K562 (cell line): ENCODE measurements at regions not wholly inside any gene's neighbourhood (a gene's known extent, or its start where the extent isn't known, plus 50 kb on each side); places are given as distances from the start of the nearest gene placed in this dataset.

Experiments
- AFF1 ChIP-seq, 2 experiments: fragments of 450-650 bp; IDR thresholded peaks; 2 replicates each; pipeline ENCODE4 v1.6.1; 2018; ENCODE audit warnings: mild to moderate bottlenecking in 2 of 2, low read depth in 1 of 2; ENCODE audit not compliant: partially characterized antibody in 2 of 2
- ATF3 ChIP-seq, 2 experiments: fragments of 450-650 bp in 1 of 2; sonication (generic) in 1 of 2; formaldehyde crosslinking in 1 of 2; IDR thresholded peaks in 1 of 2; conservative IDR thresholded peaks in 1 of 2; 2 replicates each; pipeline versions ENCODE4 v1.6.1 to v1.8.1; 2016 to 2023; ENCODE audit warnings: mild to moderate bottlenecking in 2 of 2, moderate library complexity in 2 of 2, inconsistent platforms in 1 of 2, missing genetic modification reagents in 1 of 2
- BCLAF1 ChIP-seq, 2 experiments: fragments of 450-650 bp in 1 of 2; IDR thresholded peaks; 2 replicates each; pipeline ENCODE4 v1.6.1; 2011 to 2017; ENCODE audit warnings: low read depth in 2 of 2, antibody characterized with exemption in 1 of 2, borderline replicate concordance in 1 of 2, low read length in 1 of 2, mild to moderate bottlenecking in 1 of 2, mixed read lengths in 1 of 2; ENCODE audit not compliant: control insufficient read depth in 1 of 2
- BRCA1 ChIP-seq, 2 experiments: fragments of 450-650 bp in 1 of 2; sonication (generic) in 1 of 2; formaldehyde crosslinking in 1 of 2; IDR thresholded peaks; 2 replicates each; pipeline versions ENCODE4 v1.5.0 to v1.6.1; 2017 to 2020; ENCODE audit warnings: mild to moderate bottlenecking in 1 of 2, missing genetic modification reagents in 1 of 2
- ETV6 ChIP-seq, 3 experiments: fragments of 150-350 bp in 1 of 3; sonication (generic) in 1 of 3; formaldehyde crosslinking in 1 of 3; IDR thresholded peaks; 2 replicates each; pipeline versions ENCODE4 v1.6.1 to v1.8.0; 2014 to 2022; ENCODE audit warnings: borderline replicate concordance in 2 of 3, low read depth in 2 of 3, antibody characterized with exemption in 1 of 3, low read length in 1 of 3, mild to moderate bottlenecking in 1 of 3, missing genetic modification reagents in 1 of 3
- FOS ChIP-seq: IDR thresholded peaks from 3 replicates; pipeline ENCODE4 v1.6.1; 2011; ENCODE audit not compliant: insufficient read length; ENCODE audit errors: extremely low read depth
- FOXJ3 ChIP-seq: sonication (generic); formaldehyde crosslinking; IDR thresholded peaks from 2 replicates; pipeline ENCODE4 v1.4.0; 2020; ENCODE audit warnings: mild to moderate bottlenecking, missing genetic modification reagents
- HDAC1 ChIP-seq, 2 experiments: fragments of 450-650 bp; IDR thresholded peaks; 2 replicates each; pipeline ENCODE4 v1.6.1; 2016 to 2017; ENCODE audit warnings: inconsistent platforms in 1 of 2, mild to moderate bottlenecking in 1 of 2, moderate library complexity in 1 of 2
- HLTF ChIP-seq: fragments of 450-650 bp; IDR thresholded peaks from 2 replicates; pipeline ENCODE4 v1.6.1; 2016
- RAD51 ChIP-seq: fragments of 450-650 bp; IDR thresholded peaks from 2 replicates; pipeline ENCODE4 v1.7.1; 2016; ENCODE audit warnings: low read depth, mild to moderate bottlenecking, borderline replicate concordance
- RB1 ChIP-seq: fragments of 450-650 bp; IDR thresholded peaks from 2 replicates; pipeline ENCODE4 v1.6.1; 2017; ENCODE audit warnings: low read depth, mild to moderate bottlenecking
- SMARCA4 ChIP-seq: fragments of 450-650 bp; IDR thresholded peaks from 2 replicates; pipeline ENCODE4 v1.6.1; 2016
- ZC3H8 ChIP-seq: fragments of 450-650 bp; IDR thresholded peaks from 2 replicates; pipeline ENCODE4 v1.6.1; 2017
- ZFP1 ChIP-seq: fragments of 450-650 bp; formaldehyde crosslinking; IDR thresholded peaks from 2 replicates; pipeline ENCODE4 v1.4.0; 2020; ENCODE audit warnings: mild to moderate bottlenecking, mixed read lengths
- ZNF277 ChIP-seq: fragments of 250-450 bp; sonication (Bioruptor Pico); IDR thresholded peaks from 2 replicates; pipeline ENCODE4 v1.8.0; 2022; ENCODE audit warnings: inconsistent platforms, mild to moderate bottlenecking, moderate library complexity, borderline replicate concordance
- ZNF436 ChIP-seq: fragments of 250-450, 450-650 bp; sonication (Bioruptor Pico); formaldehyde crosslinking; IDR thresholded peaks from 2 replicates; pipeline ENCODE4 v1.7.0; 2020; ENCODE audit warnings: mild to moderate bottlenecking
- ZNF695 ChIP-seq: fragments of 450-650 bp; formaldehyde crosslinking; IDR thresholded peaks from 2 replicates; pipeline ENCODE4 v1.4.0; 2020; ENCODE audit warnings: mild to moderate bottlenecking, moderate library complexity
- ZNF764 ChIP-seq: fragments of 250-450 bp; sonication (Bioruptor Pico); IDR thresholded peaks from 2 replicates; pipeline ENCODE4 v1.4.0; 2020; ENCODE audit warnings: low read depth, mild to moderate bottlenecking, moderate library complexity

- TF ChIP-seq AFF1 (IDR thresholded peaks at IDR 0.05; ENCODE audit: low read depth in 1 of 2, partially characterized antibody in 2 of 2) (peak; percentile 62 to 81), ATF3 (IDR thresholded peaks at IDR 0.05) (peak; percentile 91), ATF3 (CRISPR knock-in tag; conservative IDR thresholded peaks at IDR 0.05) (peak; percentile 77; the same call in 1 of the 2 replicates), BCLAF1 (IDR thresholded peaks at IDR 0.05; ENCODE audit: borderline replicate concordance in 1 of 2, control insufficient read depth in 1 of 2, low read depth in 2 of 2, low read length in 1 of 2) (no peak), RAD51 (peak; percentile 16; the same call in 1 of the 2 replicates), ETV6 (IDR thresholded peaks at IDR 0.05; ENCODE audit: borderline replicate concordance in 1 of 2, low read depth in 2 of 2, low read length in 1 of 2) (no peak), ETV6 (CRISPR knock-in tag; IDR thresholded peaks at IDR 0.05; ENCODE audit: borderline replicate concordance) (no peak), ZNF695 (CRISPR knock-in tag) (no peak), ZC3H8 (no peak), RB1 (no peak), ZNF277 (CRISPR knock-in tag) (no peak), FOS (peak; percentile 2), ZFP1 (CRISPR knock-in tag) (no peak), HDAC1 (IDR thresholded peaks at IDR 0.05) (peak in 1 of 2 experiments; percentile 84; a peak in 1 of 4 replicates), SMARCA4 (peak; percentile 98), BRCA1 (IDR thresholded peaks at IDR 0.05) (no peak), BRCA1 (CRISPR knock-in tag; IDR thresholded peaks at IDR 0.05) (no peak), HLTF (no peak), ZNF764 (CRISPR knock-in tag) (no peak), FOXJ3 (CRISPR knock-in tag) (no peak), ZNF436 (no peak)
Observed at GRCh38 chr18:2325308-2325849, 245.9 kb downstream of the METTL4 start (continued).
